NCI-H524 (cell line): ENCODE measurements at regions not wholly inside any gene's neighbourhood (a gene's known extent, or its start where the extent isn't known, plus 50 kb on each side); places are given as distances from the start of the nearest gene placed in this dataset.

Experiments
- DNase-seq, 2 experiments: peaks; one replicate each; lab custom pipeline; 2025; lab: John Stamatoyannopoulos, UW

DNA sequence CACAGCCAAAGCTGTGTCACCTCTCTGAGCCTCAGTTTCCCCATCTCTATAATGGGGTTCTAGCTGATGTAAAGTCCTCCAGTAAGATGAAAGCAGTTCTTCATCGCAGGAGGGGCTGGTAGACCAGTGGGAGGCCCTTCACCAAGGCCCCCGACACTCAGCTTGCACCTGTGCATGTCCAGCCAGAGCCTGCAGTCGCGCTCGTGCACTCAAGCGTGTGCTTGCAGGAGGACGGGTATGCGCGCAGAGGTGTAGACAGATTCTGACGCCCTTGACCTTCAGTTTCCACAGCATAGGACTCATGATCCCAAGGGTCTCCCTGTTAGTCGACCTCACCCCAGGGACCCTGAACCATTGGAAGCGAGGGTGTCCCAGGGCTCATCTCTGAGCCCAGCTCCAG is 633.7 kb downstream of the TBC1D22A start:
- DNase-seq: no peak

DNA sequence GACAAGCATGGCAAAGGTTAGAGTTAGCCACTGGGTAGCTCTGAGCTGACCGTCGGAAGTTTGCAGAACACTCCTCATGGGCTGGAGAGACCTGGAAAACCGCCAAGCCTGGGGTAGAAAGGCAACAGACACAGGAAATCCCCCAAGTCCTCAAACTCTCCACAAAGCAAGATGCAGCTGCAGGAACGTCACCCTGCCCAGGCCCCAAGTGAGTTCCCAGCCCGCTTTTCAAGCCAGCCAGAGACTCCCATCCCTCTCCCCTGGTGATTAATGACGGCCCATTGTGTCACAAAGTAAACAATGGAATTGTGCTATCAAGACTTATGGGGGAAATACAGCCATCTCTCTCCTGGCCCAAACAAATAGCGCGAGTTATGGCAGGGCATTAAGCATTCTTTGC is 633.0 kb downstream of the TBC1D22A start:
- DNase-seq: no peak

DNA sequence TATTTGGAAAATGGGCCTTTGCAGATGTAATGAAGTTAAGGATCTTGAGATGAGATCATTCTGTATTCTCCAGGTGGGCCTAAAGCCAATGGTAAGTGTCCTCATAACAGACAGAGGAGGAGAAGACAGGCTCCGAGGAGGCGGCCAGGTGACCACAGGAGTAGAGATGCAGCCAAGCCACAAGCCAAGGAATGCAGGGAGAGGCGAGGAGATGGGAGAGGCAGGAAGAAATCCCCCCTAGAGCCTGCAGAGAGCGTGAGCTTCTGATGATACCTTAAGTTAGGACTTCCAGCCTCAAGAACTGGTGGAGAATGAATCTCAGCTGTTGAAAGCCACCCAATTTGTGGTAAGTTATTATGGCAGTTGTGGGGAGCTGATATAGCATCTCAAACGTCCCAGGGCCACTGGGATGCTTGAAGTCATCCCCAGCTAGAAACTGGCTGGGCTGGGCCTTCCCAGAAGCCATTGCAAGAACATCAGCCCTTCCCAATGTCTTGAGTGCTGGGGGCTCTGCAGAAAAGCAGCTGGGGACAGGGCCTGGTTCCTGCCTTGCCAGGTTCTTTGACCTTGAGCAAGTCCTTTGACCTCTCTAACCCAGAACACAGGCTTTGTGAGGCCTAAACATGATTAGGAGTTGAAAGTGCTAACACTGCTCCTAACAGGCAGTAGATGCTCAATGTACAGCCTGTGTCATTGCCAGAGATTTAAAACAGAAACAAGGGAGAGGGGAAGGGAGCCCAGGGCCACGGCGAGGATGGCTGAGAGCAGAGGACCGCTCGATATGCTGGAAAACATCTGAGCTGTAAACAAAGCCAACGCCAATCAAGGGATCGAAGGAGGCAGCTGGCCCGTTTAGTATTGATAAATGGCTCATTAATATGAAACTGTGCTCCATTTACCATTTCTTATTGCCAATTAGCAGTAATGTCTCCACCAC is 632.3 kb downstream of the TBC1D22A start:
- DNase-seq: no peak

DNA sequence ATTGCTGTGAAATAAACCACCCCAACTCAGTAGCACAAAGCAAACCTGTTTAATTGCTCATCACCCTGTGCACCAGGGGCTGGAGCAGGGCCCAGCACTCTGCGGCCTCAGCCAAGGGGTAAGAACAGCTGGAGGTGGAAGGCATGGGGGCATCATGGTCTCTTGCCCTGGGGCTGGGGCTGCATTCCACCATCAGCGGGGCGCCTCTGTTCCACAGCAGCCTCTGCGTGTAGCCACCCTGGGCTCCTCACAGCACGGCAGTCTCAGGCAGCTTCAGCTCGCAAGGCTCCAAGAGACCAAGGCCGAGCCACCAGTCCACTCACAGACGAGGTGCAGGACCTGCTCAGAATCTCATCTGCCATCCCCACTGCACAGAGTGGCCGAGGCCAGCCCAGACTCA is 630.7 kb downstream of the TBC1D22A start:
- DNase-seq: no peak

DNA sequence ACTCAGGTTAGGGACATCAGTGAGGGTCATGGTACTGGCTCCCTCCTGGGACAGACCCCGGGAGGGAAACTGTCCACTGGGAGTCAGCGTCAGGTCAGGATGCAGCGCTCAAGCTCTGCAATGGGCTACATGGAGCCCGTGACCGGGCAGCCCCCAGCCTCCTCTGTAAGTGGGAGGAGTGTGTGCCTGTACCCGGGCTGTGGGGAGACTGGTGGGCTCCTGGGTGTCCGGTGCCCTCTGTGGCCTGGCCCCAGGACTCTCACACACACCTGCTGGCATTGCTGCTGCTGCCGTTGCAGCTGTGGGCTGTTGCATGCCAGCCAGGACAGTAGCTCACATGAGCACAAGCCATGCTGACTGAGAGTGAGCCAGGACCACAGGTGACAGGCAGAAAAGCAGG is 630.3 kb downstream of the TBC1D22A start:
- DNase-seq: no peak

DNA sequence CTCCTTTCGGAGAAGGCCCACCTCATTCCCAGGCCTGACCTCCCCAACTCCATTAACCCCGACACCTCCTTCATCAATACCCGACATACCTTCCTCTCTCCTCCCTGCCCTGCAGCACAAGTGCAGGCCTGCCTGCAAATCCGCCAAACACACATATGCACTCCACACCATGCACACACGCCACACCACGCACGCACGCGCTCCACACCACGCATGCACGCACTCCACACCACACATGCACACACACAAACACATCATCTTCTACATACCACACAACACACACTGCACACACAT is 629.6 kb downstream of the TBC1D22A start:
- no peak for DNase-seq

DNA sequence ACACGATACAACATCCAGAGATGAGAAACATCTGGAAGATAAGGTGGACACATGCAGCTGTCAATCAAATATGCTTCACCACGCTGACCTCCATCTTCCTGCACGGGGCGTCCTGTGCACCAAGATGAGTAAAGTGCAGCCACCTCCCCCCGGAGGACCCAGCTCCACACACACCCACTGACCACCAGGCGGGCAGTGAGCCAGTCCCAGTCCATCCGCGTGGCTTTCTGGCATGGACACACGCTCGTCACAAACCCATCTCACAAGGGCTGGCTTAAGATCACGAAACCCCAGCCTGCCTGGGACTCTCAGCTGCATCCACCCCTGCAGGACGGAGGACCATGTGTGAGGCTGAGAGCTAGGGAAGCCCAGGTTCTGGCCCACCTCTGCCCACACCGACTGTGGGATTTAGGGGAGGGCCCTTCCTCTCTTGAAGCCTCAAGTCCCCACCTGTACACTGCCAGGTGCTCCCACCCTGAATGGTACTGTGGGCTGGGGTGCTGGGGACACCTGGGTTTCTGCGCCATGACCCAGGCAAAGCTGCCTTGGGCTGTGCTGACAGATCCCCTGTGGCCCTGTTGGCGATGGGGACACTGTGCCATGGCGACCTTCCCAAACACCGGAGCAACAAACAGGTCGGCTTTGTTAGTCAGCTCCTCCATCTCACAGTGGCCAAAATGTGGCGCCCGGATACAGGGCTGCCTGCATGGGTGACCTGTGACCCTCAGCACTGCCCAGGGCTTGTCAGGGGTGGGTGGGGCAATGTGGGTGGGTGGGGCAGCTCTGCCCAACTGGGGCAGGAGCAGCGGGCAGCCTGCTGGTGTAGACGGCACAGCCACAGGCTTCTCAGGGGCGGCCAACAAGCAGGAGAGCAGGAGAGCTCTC is 629.0 kb downstream of the TBC1D22A start:
- DNase-seq: no peak

DNA sequence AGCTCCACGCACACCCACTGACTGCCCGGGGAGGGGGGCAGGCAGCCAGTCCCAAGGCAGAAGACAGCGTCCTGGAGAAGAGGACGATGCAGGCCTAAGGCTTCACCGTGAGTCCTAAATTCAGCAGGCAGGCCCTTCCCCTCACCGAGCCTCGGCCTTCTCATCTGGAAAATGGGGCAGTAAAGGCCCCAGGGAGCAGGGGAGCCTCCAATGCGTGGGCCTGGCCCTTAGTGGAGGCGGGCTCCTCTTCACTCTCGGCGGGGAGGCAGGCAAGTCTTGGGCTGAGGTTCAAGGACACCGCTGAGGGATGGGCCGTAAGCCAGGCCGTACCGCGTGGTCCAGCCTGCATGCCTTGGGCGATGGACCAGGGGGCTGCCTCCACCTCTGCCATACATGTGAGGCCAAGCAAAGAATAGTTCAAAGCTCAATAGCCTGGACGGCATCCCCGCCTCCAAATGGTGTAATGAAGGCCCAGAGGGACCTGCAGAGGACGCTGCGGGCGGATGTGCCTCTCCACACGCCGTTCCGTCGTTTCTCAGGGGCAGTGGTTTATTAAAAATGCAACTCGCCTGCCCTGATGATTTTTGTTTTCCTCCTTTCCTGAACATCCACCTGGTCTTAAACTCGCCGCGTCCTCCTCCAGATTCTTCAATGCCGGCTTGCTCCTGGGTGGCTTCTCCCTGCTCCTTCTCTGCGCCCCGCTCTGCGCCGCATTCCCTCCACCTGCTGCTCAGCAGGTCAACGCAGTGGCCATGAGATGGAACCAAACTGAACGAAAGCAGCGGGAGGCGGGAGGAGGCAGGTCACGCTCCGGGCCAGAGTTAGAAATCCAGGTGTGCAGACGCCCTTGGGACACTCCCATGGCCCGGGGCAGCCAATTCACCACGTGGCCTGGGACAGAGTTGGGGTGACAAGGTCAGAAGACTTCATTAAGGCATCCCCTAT is 627.8 kb downstream of the TBC1D22A start:
- DNase-seq: no peak

DNA sequence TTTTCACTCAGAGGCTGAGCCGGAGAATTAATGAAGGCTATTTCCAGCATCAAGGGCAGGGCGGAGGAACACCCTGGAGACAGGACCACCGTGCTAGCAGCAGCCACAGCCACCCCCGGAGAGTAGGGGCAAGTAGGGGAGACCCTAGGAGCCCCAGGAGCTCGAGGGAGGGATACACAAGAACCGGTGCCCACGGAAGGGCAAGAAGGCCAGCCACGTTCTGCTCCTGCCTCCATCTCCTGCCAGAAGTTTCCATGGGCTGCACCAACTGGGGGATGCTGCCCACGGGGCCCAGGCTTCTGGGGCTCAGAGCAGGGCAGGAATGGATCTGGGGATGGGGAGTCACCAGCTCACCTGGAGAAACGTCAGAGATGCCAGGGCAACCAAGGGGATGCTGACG is 626.8 kb downstream of the TBC1D22A start:
- no peak for DNase-seq

DNA sequence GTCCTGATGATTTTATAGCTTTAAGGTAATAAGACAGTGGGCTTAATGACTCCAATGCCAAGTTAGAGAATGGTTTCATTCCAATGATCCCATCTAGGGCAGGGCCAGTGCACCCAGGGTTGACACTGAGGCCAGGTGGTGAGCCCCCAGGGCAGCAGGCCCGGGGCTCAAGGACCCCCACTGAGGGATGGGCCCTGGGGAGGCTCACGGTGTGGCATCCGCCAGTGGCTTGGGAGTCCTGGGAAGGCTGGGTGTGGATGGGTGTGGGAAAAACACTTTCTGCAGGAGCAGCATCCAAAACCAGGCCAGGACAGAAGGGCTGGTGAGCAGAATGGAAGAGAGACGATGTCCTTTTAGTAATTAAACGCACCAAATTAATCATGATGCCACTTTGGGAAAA is 626.3 kb downstream of the TBC1D22A start:
- DNase-seq: no peak

DNA sequence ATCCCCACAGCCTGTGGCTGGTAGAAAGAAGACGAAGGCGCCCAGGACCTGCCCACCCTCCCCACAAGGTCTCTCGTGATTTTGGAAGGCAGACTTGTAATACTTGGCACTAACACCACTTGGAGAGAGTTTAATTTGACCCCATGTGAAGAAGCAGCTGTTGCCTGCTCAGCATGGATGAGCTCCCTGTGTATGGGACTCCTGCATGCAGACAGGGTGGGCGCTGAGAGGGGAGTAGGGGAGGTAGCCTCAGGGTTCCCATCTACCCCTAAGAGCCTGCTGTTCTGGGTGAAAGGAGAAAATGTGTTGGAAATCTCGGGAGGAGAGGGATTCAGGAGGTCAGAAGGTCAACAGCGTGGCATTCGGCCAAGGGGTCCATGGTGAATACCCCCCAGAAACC is 625.9 kb downstream of the TBC1D22A start:
- peak in 1 of 2 experiments; percentile 53 for DNase-seq

DNA sequence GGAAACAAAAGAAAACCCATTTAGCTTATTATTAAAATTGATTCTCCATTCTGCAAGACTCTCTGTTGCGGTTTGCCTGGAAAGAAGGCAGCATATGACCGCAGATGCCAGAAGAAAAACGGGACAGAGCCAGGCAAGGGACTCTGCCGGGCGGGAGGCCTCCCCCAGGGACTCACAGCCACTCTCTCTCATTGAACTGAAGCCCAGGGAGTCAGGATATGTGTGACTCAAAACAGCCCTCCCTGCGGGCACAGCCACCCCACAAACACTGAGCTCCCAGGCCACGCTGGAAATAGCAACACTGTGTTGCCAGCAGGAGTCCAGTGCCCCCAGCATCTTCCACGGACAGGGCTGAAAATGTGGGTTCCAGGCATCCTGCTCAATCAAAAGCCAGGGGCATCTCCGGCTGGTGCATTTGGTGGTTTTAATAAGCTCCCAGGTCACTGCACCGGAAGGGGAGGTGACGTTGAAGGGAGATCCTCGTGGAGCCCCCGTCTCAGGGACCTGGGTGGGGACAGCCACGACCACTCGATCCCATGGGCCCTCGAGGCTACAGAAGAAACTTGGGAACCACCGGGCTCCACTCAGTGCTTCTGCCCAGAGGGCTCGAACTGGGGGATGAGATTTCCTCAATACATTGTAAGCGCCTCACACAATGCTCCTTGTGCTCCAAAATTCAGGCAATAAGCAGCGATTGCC is 624.5 kb downstream of the TBC1D22A start:
- no peak for DNase-seq

DNA sequence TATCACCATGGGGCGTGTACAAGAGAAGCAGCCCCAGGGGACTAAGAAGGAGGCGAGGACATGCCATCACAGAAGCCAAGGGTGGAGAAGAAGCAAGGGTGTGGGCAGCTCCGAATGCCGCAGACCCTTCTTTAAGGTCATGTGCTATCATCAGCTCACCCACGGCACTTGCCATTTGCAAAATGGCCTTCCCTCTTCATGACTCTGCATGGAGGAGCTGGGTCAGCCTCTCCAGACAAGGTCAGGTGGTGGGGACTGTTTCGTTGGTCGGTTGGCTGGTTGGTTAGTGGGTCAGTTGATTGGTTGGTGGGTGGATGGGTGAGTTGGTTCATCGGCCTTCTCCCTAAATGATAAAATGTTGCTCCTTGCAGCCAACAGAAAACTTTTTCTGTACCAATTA is 622.5 kb downstream of the TBC1D22A start:
- no peak for DNase-seq

DNA sequence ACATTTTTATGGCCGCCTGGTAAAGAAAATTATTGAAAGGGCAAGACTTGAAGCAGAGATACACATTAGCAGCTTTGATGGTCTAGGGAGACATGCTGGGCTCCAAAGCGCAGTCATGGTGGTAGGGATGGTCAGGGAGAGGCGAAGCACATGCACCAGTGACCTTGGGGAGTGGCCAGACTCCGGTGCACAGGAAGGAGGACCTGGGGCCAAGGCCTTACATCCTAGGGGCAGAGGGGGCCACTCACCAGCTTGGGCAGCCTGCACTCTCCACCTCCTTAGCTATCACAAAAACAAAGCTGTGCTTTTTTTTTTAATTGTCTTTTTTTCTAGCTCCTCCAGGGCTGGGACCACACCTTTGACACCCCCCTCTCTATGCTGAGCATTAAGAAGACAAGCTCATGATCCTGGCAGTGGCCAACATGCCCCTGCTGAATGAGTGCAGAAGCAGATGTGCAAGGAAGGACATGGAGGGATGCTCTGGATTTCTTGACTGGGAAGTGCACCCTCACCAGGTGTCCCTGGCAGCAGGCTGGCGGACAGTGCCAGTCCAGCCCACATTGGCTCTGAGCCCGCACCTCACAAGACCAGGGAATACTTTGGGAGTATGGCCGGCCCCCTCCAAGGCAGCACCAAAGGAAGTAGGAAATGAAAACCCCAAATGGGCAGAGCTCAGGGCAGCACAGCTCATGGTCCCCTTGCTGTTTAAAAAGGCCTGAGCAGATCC is 619.9 kb downstream of the TBC1D22A start:
- no peak for DNase-seq

DNA sequence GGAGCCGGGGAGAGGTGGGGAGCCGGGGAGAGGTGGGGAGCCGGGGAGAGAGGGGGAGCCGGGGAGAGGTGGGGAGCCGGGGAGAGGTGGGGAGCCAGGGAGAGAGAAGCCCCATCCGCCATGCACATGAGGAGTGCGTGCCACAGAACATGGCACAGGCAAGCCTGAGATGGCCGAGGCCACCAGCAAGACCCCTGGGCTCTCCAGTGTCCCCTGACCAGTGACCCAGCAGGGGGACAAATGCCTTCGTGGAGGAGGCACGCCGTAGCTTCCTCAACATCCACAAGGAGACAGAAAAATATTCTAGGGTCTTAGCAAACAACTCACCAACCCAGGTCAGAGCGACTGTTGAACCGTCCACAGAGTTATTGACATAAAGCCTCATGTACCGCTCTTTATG is 618.8 kb downstream of the TBC1D22A start:
- no peak for DNase-seq

DNA sequence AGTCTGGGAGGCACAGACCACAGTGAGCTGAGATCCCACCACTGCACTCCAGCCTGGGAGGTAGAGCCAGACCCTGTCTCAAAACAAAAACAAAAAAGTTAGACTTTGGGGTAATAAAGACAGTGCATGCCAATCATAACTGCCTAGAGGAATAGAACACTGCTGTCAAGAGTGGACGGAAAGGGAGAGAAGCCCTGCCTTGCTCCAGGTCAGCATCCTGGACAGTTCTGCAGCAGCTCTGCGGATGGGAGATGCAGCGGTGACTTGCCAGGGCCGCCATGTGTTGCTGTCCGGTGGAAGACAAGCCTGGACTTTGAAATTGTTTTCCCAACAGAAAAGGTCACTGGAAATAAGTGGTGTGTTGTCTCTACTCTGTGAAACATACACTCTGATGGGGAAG is 618.2 kb downstream of the TBC1D22A start:
- DNase-seq: no peak

DNA sequence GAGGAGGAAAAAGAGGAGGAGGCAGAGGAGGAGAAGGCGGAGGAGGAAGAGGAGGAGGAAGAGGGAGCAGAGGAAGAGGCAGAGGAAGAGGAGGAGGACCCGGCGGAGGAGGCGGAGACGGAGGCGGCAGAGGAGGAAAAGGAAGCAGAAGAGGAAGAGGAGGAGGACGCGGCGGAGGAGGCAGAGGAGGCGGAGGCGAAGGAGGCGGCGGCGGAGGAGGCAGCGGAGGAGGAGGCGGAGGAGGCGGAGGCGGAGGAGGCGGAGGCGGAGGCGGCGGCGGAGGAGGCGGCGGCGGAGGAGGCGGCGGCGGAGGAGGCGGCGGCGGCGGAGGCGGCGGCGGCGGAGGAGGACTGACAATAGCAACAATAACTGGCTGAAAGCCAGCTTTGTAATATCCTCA is 616.6 kb downstream of the TBC1D22A start:
- DNase-seq: no peak

DNA sequence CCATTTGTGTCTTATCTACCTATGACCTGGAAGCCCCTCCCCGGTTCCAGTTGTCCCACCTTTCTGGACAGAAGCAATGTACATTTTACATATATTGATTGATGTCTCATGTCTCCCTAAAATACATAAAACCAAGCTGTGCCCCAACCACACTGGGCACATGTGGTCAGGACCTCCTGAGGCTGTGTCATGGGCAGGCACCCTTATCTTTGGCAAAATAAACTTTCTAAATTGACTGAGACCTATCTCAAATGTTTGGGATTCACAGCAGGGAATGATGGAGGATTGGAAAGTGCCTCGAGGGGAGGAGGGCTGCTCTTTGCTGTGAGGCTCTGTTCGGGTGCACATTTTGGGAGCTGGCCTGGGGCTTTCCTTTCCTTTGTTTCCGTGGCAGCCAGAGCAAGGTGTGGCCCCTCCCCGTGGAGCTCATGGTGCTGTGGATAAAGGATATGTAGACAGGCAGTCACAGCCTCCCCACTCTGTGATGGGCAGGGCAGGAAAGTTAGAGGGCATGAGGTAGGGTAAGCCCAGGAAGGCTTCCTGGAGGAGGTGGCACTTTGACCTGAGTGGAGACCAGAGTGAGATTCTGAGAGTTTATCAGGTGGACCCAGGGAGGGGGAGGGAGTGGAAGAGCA is 615.6 kb downstream of the TBC1D22A start:
- DNase-seq: no peak

DNA sequence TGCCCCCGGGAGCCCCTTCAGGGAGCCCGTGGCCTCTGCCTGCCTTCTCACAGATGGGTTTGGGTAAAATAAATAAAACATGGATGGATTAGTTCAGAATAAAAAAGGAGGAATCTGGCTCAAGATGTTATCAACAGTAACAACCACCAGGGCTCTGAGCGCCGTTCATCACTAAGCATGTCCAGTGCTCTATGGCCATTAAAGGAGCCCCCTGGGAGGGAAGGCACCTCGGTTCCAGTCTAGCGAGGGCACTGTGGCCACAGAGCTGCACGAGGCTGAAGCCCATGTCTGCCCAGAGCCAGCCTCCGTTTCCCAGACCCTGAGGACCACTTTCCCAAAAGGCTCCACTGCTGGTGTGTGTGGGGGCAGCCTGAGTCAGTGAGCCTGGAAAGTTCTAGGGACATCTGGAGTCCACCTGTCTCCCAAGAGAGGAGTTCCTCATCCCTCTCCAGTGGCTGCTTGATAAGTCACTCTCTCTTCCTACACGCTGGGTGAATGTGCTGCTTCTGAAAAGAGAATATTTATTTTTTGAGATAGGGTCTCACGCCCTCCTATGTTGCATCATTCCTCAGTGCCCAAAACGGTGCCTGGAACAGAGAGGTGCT is 614.6 kb downstream of the TBC1D22A start:
- no peak for DNase-seq

DNA sequence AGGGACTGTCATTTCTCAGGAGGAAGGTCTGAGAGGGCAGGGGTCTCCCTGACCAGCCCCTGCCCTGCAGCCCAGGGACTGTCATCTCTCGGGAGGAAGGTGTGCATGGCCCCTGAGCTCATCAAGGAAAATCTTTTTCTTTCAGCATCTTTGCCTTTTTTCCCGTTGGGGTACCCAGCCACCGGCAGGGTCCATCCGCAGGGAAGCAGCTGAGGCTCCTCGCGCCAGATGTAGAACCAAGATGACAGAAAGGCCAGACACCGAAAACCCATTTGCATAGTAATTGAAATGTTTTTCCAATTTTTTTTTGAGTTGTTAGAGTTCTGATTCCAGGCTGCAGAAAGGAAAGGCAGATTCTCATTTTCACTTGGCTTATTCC is 613.9 kb downstream of the TBC1D22A start:
- DNase-seq: no peak
